HepG2 (cell line): ENCODE measurements at regions not wholly inside any gene's neighbourhood (a gene's known extent, or its start where the extent isn't known, plus 50 kb on each side); places are given as distances from the start of the nearest gene placed in this dataset.

Experiments used
- ATAC-seq: fragments of 200-7000 bp; cut with Tn5 transposase; 3 replicates; pipeline ENCODE4 v1.9.1; 2020; ENCODE audit warnings: mild to moderate bottlenecking, moderate library complexity
- BruUV-seq: library from RNA; stranded (reverse); fragments of 400-500 nt; replicated peaks from 2 replicates; lab custom pipeline; 2021; lab: Mats Ljungman, UMichigan
- CTCF ChIA-PET: fragments of 300-600 bp; formaldehyde crosslinking; extraction: SDS; loops from one replicate; lab custom pipeline; 2021; ENCODE audit warnings: low total read pairs, inconsistent platforms, low intra/inter-chr PET ratio; lab: Yijun Ruan, JAX
- POLR2A ChIA-PET: fragments of 350-600 bp; sonication (Branson Sonifier 250); formaldehyde crosslinking; loops from one replicate; lab custom pipeline; 2020; ENCODE audit warnings: antibody characterized with exemption, inconsistent platforms; lab: Yijun Ruan, JAX
- DNase-seq: peaks from one replicate; pipeline ENCODE4 v3.0.0-alpha.2; 2015; ENCODE audit warnings: low spot score
- FAIRE-seq: peaks from 3 replicates; lab custom pipeline; 2011; peaks lifted over from hg19 to GRCh38; lab: Jason Lieb, UNC
- H2AFZ ChIP-seq: one replicate; pipeline ENCODE4 v1.6.1; 2011; ENCODE audit warnings: low read length, inconsistent platforms
- H3K27ac ChIP-seq: fragments of 300-600 bp; 3 replicates; pipeline ENCODE4 v1.8.0; 2011; ENCODE audit warnings: mixed run types, mild to moderate bottlenecking, mixed read lengths, low read length, inconsistent platforms; ENCODE audit not compliant: insufficient read depth; ENCODE audit errors: extremely low read length
- H3K27me3 ChIP-seq, 2 experiments: fragments of 200-600 bp in 1 of 2; 2 replicates in 1 of 2; 3 replicates in 1 of 2; pipeline versions ENCODE4 v1.6.0 to v1.8.0; 2011; ENCODE audit warnings: low read length in 2 of 2, mild to moderate bottlenecking in 2 of 2, moderate library complexity in 2 of 2, inconsistent platforms in 1 of 2; ENCODE audit not compliant: insufficient read depth in 2 of 2, control insufficient read depth in 1 of 2
- H3K36me3 ChIP-seq, 2 experiments: fragments of 200-600 bp in 1 of 2; replicated peaks in 1 of 2; 2 replicates in 1 of 2; 3 replicates in 1 of 2; pipeline versions ENCODE4 v1.5.1 to v1.8.0; 2011; ENCODE audit warnings: low read length in 2 of 2, inconsistent platforms in 1 of 2; ENCODE audit not compliant: insufficient read depth in 2 of 2, control insufficient read depth in 1 of 2
- H3K4me1 ChIP-seq: 2 replicates; pipeline ENCODE4 v1.5.1; 2012; ENCODE audit warnings: low read length, inconsistent platforms; ENCODE audit not compliant: insufficient read depth
- H3K4me2 ChIP-seq: 2 replicates; pipeline ENCODE4 v1.6.0; 2011; ENCODE audit warnings: low read depth, low read length, inconsistent platforms
- H3K4me3 ChIP-seq, 3 experiments: fragments of 200-600 bp in 1 of 3; sonication (generic), shearing (Covaris generic) in 1 of 3; replicated peaks in 1 of 3; 2 replicates each; pipeline ENCODE4 v1.5.1; 2011 to 2016; ENCODE audit warnings: low read length in 3 of 3, inconsistent platforms in 2 of 3, low read depth in 2 of 3, mild to moderate bottlenecking in 2 of 3, control low read depth in 1 of 3, mixed read lengths in 1 of 3; ENCODE audit not compliant: insufficient read depth in 1 of 3
- H3K79me2 ChIP-seq: one replicate; pipeline ENCODE4 v1.6.1; 2011; ENCODE audit warnings: low read length, inconsistent platforms; ENCODE audit not compliant: insufficient read depth
- H3K9ac ChIP-seq: 2 replicates; pipeline ENCODE4 v1.6.0; 2011; ENCODE audit warnings: mild to moderate bottlenecking, low read depth, low read length, inconsistent platforms; ENCODE audit not compliant: insufficient read depth
- H3K9me3 ChIP-seq: 2 replicates; pipeline ENCODE4 v1.5.1; 2012; ENCODE audit warnings: mild to moderate bottlenecking, low read length
- H4K20me1 ChIP-seq: 2 replicates; pipeline ENCODE4 v1.6.0; 2011; ENCODE audit warnings: inconsistent platforms, mild to moderate bottlenecking, low read length, moderate library complexity; ENCODE audit not compliant: insufficient read depth
- RAD51 ChIP-seq: fragments of 450-650 bp; IDR thresholded peaks from 2 replicates; pipeline ENCODE4 v1.6.1; 2016; ENCODE audit warnings: borderline replicate concordance
- ZNF143 ChIP-seq: sonication (generic); formaldehyde crosslinking; IDR thresholded peaks from 2 replicates; pipeline ENCODE4 v1.4.0; 2020; ENCODE audit warnings: missing genetic modification reagents
- ZNF263 ChIP-seq: sonication (generic); formaldehyde crosslinking; IDR thresholded peaks from 2 replicates; pipeline ENCODE4 v1.4.0; 2020; ENCODE audit warnings: missing genetic modification reagents
- WGBS: methylation state at CpG from one replicate; pipeline ENCODE4 v1.1.6; 2017; ENCODE audit warnings: low lambda C conversion rate; 5-methylcytosine and 5-hydroxymethylcytosine counted together
- in situ Hi-C: cut with HindIII; loops from 2 replicates; pipeline ENCODE4 v1.10.0; 2017; ENCODE audit warnings: low pct_unique_long_range_greater_than_20kb; ENCODE audit not compliant: extremely low pct_ligation_motif_present
- intact Hi-C: fragments of 100-400 bp; cut with micrococcal nuclease; formaldehyde crosslinking; loops from one replicate; pipeline ENCODE4 v1.10.0; 2022; ENCODE audit not compliant: unreplicated experiment
- TF ChIP-seq, protein P1 (sequence below): fragments of 450-650 bp; IDR thresholded peaks from 2 replicates; pipeline ENCODE4 v1.6.1; 2016
- TF ChIP-seq, protein P2 (sequence below): sonication (generic); IDR thresholded peaks from 2 replicates; pipeline ENCODE4 v1.6.1; 2016; ENCODE audit warnings: low read depth, borderline replicate concordance

DNA sequence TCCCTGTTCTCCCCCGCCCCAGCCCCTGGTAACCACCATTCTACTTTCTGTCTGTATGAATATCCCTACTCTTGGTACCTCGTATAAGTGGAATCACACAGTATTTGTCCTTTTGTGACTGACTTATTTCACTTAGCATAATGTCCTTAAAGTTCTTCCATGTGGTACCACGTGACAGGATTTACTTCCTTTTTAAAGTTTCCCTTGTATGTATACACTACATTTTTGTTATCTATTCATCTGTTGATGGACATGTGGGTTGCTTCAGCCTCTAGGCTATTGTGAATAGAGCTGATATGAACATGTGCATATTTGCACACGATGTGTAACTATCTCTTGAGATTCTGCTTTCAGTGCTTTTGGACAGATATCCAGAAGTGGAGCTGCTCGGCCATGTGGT, 59.6 kb upstream of the GJB6 start:
- no peaks in the 10 kb centered on the region for H3K9me3 ChIP-seq
- H3K4me2 ChIP-seq = no peak overlapping the region
- 21% methylated on average over 5 of the region's 5 CpGs for whole genome bisulfite sequencing
- no peak for FAIRE-seq
- no peaks in the 10 kb centered on the region for H4K20me1 ChIP-seq
- no peaks in the 10 kb centered on the region for H3K79me2 ChIP-seq
- H3K27me3 ChIP-seq = no peaks in the 10 kb centered on the region; a peak in 1 of 5 replicates
- no TSS peak for BruUV-seq
- POLR2A ChIA-PET = no interaction called here
- no peak overlapping the region for H3K4me3 ChIP-seq
- TF ChIP-seq RAD51 = peak; percentile 11; the same call in 1 of the 2 replicates
- TF ChIP-seq ZNF263 (CRISPR knock-in tag) = no peak
- intact Hi-C loops = no loop called here
- H3K9ac ChIP-seq = no peak overlapping the region
- H2AFZ ChIP-seq = no peak overlapping the region
- no peaks in the 10 kb centered on the region for H3K36me3 ChIP-seq
- peaks cover 24% of the 10 kb centered on the region for H3K4me1 ChIP-seq
- H3K27ac ChIP-seq = no peak overlapping the region
- in situ Hi-C loops = loop anchor here (10.0 kb wide), 1 partner anchor 97 kb away; the partner anchor contains the start of gene GJB2
- no peak for DNase-seq
- ATAC-seq = no peak
- CTCF ChIA-PET = no interaction called here

DNA sequence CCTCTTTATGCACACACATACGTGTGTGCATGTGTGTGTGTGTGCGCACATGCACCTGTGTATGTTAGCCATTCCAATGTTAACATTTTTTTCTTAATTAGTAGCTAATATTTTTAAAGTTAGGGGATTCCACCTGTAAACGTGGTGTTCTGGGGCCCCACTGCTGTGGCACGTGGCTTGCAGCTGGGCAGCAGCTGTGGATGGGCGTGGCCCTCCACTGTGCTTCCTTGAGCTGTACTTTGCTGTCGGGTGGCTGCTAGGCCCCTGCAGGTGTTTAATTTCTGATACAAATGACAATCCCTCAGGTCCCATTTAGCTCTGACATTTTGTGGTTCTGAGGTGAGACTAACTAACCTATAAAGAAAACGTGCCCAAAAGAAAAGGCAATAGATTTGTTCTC, 58.9 kb upstream of the GJB6 start:
- H3K4me2 ChIP-seq = no peak overlapping the region
- ChIA-PET CTCF (no interaction called here), POLR2A (no interaction called here)
- no peak for FAIRE-seq
- no peaks in the 10 kb centered on the region for H3K79me2 ChIP-seq
- H3K9me3 ChIP-seq = peaks cover 4% of the 10 kb centered on the region
- intact Hi-C loops (no loop called here), in situ Hi-C loops (loop anchor here (10.0 kb wide), 1 partner anchor 96 kb away; the partner anchor contains the start of gene GJB2)
- no peaks in the 10 kb centered on the region for H3K36me3 ChIP-seq
- TF ChIP-seq, protein P1, sequence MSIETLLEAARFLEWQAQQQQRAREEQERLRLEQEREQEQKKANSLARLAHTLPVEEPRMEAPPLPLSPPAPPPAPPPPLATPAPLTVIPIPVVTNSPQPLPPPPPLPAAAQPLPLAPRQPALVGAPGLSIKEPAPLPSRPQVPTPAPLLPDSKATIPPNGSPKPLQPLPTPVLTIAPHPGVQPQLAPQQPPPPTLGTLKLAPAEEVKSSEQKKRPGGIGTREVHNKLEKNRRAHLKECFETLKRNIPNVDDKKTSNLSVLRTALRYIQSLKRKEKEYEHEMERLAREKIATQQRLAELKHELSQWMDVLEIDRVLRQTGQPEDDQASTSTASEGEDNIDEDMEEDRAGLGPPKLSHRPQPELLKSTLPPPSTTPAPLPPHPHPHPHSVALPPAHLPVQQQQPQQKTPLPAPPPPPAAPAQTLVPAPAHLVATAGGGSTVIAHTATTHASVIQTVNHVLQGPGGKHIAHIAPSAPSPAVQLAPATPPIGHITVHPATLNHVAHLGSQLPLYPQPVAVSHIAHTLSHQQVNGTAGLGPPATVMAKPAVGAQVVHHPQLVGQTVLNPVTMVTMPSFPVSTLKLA = peak; percentile 54; the same call in 1 of the 2 replicates
- TF ChIP-seq, protein P2, sequence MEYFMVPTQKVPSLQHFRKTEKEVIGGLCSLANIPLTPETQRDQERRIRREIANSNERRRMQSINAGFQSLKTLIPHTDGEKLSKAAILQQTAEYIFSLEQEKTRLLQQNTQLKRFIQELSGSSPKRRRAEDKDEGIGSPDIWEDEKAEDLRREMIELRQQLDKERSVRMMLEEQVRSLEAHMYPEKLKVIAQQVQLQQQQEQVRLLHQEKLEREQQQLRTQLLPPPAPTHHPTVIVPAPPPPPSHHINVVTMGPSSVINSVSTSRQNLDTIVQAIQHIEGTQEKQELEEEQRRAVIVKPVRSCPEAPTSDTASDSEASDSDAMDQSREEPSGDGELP = peak; percentile 20; the same call in 1 of the 2 replicates
- no peak for TF ChIP-seq ZNF143 (CRISPR knock-in tag)
- no peak overlapping the region for H2AFZ ChIP-seq
- no peak for DNase-seq
- H4K20me1 ChIP-seq = no peaks in the 10 kb centered on the region
- no peak overlapping the region for H3K9ac ChIP-seq
- no peak overlapping the region for H3K27ac ChIP-seq
- no peak for ATAC-seq
- BruUV-seq = no TSS peak
- no peaks in the 10 kb centered on the region; a peak in 1 of 5 replicates for H3K27me3 ChIP-seq
- no peak overlapping the region for H3K4me3 ChIP-seq
- H3K4me1 ChIP-seq = peaks cover 24% of the 10 kb centered on the region
- WGBS = 43% methylated on average over 7 of the region's 7 CpGs
